Testis (tissue), 2 donors: ENCODE measurements at regions not wholly inside any gene's neighbourhood (a gene's known extent, or its start where the extent isn't known, plus 50 kb on each side); places are given as distances from the start of the nearest gene placed in this dataset.

ENCODE experiments used
- DNase-seq: peaks from one replicate; pipeline ENCODE4 v3.0.0-alpha.2; 2019
- H3K27ac ChIP-seq, 2 donors: fragments of 200-600 bp; sonication (generic); one replicate each; pipeline ENCODE4 v1.5.1; 2019
- H3K27me3 ChIP-seq: fragments of 200-600 bp; sonication (generic); one replicate; pipeline ENCODE4 v1.5.1; 2019
- H3K36me3 ChIP-seq: fragments of 200-600 bp; sonication (generic); one replicate; pipeline ENCODE4 v1.5.1; 2017; ENCODE audit warnings: low read depth; ENCODE audit errors: missing control alignments
- H3K4me1 ChIP-seq: fragments of 200-600 bp; sonication (generic); one replicate; pipeline ENCODE4 v1.5.1; 2019
- H3K4me3 ChIP-seq, 2 donors: fragments of 200-600 bp; sonication (generic); one replicate each; pipeline ENCODE4 v1.5.1; 2017 to 2019
- H3K9me3 ChIP-seq: fragments of 200-600 bp; sonication (generic); one replicate; pipeline ENCODE4 v1.5.1; 2017
- POLR2A ChIP-seq: fragments of 450-650 bp; IDR thresholded peaks from one replicate; pipeline ENCODE4 v1.6.1; 2017; ENCODE audit warnings: antibody characterized with exemption, mild to moderate bottlenecking, moderate library complexity
- WGBS, 2 donors: methylation state at CpG; one replicate each; pipeline ENCODE4 v1.1.5; 2018; 5-methylcytosine and 5-hydroxymethylcytosine counted together
- intact Hi-C: fragments of 100-400 bp; cut with DNase I; formaldehyde crosslinking; loops from one replicate; pipeline ENCODE4 v1.15.1; 2023; ENCODE audit warnings: low total_unique reads
- TF ChIP-seq, protein P1 (sequence below), 3 experiments: fragments of 450-650 bp in 2 of 3; fragments of 200-600 bp in 1 of 3; sonication (generic) in 1 of 3; IDR thresholded peaks; one replicate each; pipeline ENCODE4 v1.5.1; 2016 to 2019; ENCODE audit warnings: antibody characterized with exemption in 3 of 3, mild to moderate bottlenecking in 2 of 3, moderate library complexity in 1 of 3

DNA sequence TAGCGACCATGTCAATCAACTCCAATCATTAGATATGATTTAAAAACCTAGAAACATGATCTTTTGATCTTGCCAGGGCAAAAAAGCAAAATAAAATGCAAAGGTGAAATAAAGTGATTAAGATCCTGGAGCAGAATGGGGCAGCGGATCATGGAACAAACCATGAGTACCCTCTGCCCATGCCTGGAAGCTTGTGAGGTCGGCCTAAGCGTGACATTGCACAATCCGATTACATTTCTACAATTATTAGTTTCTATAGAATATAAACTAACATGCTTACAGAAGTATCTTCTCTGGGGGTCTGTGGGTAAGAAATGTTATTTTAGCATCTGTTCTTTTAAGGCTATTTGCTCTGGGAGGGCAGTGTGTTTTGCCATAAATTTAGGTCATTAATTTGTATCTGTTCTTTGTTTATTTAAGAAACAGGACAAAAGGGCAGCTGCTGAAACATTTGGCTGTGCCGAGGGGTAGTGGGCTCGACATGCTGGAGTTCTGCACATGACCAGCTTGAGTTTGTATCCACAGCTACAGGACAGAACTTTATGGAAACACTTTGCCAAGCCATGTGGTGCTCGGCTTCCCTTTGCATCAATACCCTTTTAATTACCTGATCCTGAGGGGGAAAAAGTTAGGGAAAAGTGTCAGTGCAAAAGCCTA lies 55.9 kb downstream of the ZBTB18 start:
- intact Hi-C loops = no loop called here
- Histone ChIP-seq H3K27ac (no peak overlapping the region), H3K4me3 (no peak overlapping the region), H3K27me3 (no peaks in the 10 kb centered on the region), H3K9me3 (no peaks in the 10 kb centered on the region), H3K4me1 (no peaks in the 10 kb centered on the region), H3K36me3 (no peaks in the 10 kb centered on the region)
- WGBS, 2 donors = 51 to 58% methylated on average over 8 of the region's 8 CpGs
- TF ChIP-seq, protein P1, sequence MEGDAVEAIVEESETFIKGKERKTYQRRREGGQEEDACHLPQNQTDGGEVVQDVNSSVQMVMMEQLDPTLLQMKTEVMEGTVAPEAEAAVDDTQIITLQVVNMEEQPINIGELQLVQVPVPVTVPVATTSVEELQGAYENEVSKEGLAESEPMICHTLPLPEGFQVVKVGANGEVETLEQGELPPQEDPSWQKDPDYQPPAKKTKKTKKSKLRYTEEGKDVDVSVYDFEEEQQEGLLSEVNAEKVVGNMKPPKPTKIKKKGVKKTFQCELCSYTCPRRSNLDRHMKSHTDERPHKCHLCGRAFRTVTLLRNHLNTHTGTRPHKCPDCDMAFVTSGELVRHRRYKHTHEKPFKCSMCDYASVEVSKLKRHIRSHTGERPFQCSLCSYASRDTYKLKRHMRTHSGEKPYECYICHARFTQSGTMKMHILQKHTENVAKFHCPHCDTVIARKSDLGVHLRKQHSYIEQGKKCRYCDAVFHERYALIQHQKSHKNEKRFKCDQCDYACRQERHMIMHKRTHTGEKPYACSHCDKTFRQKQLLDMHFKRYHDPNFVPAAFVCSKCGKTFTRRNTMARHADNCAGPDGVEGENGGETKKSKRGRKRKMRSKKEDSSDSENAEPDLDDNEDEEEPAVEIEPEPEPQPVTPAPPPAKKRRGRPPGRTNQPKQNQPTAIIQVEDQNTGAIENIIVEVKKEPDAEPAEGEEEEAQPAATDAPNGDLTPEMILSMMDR (IDR thresholded peaks at IDR 0.05) = no peak
- TF ChIP-seq POLR2A = no peak
- no peak for DNase-seq

DNA sequence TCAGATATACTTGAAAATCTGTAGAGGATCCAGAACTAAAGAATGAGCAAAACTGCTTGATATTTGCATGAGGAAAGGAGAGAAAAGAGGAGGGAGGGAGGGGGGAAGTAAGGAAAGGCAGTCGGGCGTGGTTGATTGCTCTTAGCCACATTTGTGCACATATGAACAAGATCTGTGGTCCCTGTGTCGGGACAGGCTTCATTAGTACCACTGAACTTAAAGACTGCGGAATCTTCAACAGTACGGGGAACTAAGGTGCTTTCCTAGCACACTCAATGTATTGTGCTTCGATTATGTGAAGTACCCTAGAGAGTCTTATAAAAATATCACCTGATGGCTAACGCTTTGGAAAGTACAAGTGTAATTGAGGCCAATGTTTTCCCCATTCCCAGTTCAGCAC lies 59.9 kb downstream of the ZBTB18 start:
- 88 to 93% methylated on average over 7 of the region's 7 CpGs for WGBS, 2 donors
- no peak overlapping the region for H3K27ac ChIP-seq
- no peaks in the 10 kb centered on the region for H3K4me1 ChIP-seq
- TF ChIP-seq, protein P1 (IDR thresholded peaks at IDR 0.05) = no peak
- no peak for TF ChIP-seq POLR2A
- no peak overlapping the region for H3K4me3 ChIP-seq
- H3K36me3 ChIP-seq = no peaks in the 10 kb centered on the region
- no peak for DNase-seq
- no peaks in the 10 kb centered on the region for H3K27me3 ChIP-seq
- H3K9me3 ChIP-seq = no peaks in the 10 kb centered on the region
- intact Hi-C loops = no loop called here

DNA sequence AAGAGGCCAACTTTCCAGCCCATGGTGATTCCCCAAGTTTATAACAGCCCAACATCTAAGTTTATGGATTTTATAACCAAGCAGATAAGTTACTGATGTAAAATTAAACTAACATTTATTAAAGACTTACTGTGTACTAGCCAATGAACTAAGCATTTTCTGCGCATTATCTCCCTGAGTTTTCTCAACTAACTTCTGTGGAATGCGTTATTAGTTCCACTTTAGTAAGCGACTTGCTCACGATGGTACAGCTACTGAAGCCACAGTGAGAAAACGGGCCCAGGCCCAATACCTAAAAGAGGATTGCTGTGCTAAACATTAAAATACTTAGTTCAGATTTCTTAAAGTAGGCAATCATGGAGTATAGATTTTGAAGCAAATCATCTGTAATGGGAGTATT lies 61.0 kb downstream of the ZBTB18 start:
- intact Hi-C loops = no loop called here

DNA sequence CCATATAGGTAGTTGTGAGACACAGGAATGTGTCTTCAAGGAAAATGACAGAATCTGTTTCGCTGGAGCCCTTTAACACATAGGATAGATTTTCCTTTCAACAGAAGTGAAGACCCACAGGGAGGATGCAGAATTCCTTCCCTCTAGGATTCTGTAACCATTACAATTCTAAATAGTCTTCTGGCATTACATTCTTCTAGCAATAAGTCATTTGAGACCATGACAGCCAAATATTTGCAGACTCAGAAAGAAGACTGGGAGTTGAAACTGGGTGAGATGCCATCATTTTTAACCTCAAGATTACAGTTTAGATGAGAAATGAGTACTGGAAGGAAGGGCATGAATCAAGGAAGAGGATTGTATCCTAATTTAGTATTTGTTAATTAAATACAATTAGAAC lies 61.6 kb downstream of the ZBTB18 start:
- Histone ChIP-seq H3K36me3 (no peaks in the 10 kb centered on the region), H3K4me3 (no peak overlapping the region), H3K4me1 (no peaks in the 10 kb centered on the region), H3K27ac (no peak overlapping the region), H3K9me3 (no peaks in the 10 kb centered on the region), H3K27me3 (no peaks in the 10 kb centered on the region)
- DNase-seq = no peak
- no peak for TF ChIP-seq POLR2A
- TF ChIP-seq, protein P1 (IDR thresholded peaks at IDR 0.05) = no peak
- intact Hi-C loops = no loop called here
- WGBS, 2 donors = 90 to 94% methylated on average over 1 of the region's 1 CpG

More for the DNA sequence above, 61.0 kb downstream of the ZBTB18 start:
- DNase-seq = no peak
- Histone ChIP-seq H3K4me1 (no peaks in the 10 kb centered on the region), H3K4me3 (no peak overlapping the region), H3K36me3 (no peaks in the 10 kb centered on the region), H3K27ac (no peak overlapping the region), H3K27me3 (no peaks in the 10 kb centered on the region), H3K9me3 (no peaks in the 10 kb centered on the region)
- 95 to 96% methylated on average over 5 of the region's 5 CpGs for WGBS, 2 donors
- no peak for TF ChIP-seq POLR2A
- TF ChIP-seq, protein P1 (IDR thresholded peaks at IDR 0.05) = no peak
